ENCODE measurements at regions not wholly inside any gene's neighbourhood (a gene's known extent, or its start where the extent isn't known, plus 50 kb on each side); places are given as distances from the start of the nearest gene placed in this dataset.

DNA sequence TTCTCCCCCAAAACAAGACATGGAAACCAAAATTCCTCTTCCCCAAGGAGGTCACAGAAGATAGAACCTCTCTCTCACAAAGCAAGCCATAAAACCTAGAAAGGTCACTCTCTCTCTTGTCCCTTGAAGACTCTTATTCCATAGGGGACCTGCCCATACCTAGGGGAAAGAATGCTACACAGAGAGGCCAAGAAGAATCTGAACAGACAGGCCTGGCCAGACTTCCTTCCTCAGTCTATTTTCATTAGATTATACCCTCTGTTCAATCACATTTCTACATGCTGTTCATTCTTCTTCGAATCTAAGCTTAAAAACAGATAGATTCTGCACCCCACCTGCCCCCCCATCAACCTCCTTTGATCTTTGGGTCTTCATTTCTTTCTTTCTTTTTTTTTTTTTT lies 206.8 kb downstream of the TLE4 start:
- DNase-seq (ENCODE audit: low spot score): no peak
- intact Hi-C loops (cut with DNase I): no loop called here

DNA sequence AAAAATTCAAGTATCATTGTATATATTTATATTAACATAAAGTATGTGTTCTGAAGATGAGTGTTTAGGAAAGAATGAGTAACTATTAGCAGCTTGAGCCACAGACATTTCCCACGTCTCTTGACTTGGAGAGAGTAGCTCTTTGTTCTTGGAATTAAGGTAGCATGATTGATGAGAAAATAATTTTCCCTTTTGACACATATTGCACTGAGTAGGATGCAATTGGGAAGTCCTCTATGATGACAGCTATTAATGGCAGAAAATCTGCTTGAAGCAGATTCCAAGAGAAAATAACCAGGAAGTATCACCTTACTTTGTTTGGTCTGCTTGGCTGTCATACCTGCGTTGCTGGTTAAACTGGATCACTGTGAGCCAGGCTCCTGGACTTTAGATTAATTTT lies 204.8 kb downstream of the TLE4 start:
- no peak for DNase-seq (ENCODE audit: low spot score)
- intact Hi-C loops (cut with DNase I): no loop called here

Data from cardiac septum (tissue), 1 donor.